Kidney (tissue), 13 donors: ENCODE measurements at regions not wholly inside any gene's neighbourhood (a gene's known extent, or its start where the extent isn't known, plus 50 kb on each side); places are given as distances from the start of the nearest gene placed in this dataset.

Experiments
- DNase-seq, 5 donors: peaks; one replicate each; pipeline ENCODE4 v3.0.0-alpha.2; 2013 to 2020
- FAIRE-seq: peaks from 2 replicates; lab custom pipeline; 2012; peaks lifted over from hg19 to GRCh38; lab: Jason Lieb, UNC
- H3K27ac ChIP-seq, 2 donors: one replicate each; pipeline ENCODE4 v1.7.0; 2013; ENCODE audit warnings: low read depth in 2 of 2, low read length in 2 of 2, inconsistent platforms in 1 of 2
- H3K27me3 ChIP-seq: one replicate; pipeline ENCODE4 v1.7.1; 2013; ENCODE audit warnings: low read length, inconsistent platforms; ENCODE audit not compliant: control insufficient read depth, insufficient read depth
- H3K36me3 ChIP-seq, 3 donors: one replicate each; pipeline versions ENCODE4 v1.7.0 to v1.7.1; 2013; ENCODE audit warnings: low read length in 3 of 3, control low read depth in 1 of 3, inconsistent platforms in 1 of 3; ENCODE audit not compliant: insufficient read depth in 3 of 3, control insufficient read depth in 2 of 3
- H3K4me1 ChIP-seq, 3 donors: one replicate each; pipeline versions ENCODE4 v1.7.0 to v1.7.1; 2013; ENCODE audit warnings: low read length in 3 of 3, inconsistent platforms in 1 of 3, low read depth in 1 of 3; ENCODE audit not compliant: control insufficient read depth in 2 of 3, insufficient read depth in 2 of 3
- H3K4me3 ChIP-seq, 3 donors: one replicate each; pipeline versions ENCODE4 v1.7.0 to v1.8.1; 2013; ENCODE audit warnings: low read length in 3 of 3, control low read depth in 1 of 3, inconsistent platforms in 1 of 3
- H3K9ac ChIP-seq, 3 donors: one replicate each; pipeline versions ENCODE4 v1.7.0 to v1.7.1; 2013; ENCODE audit warnings: low read length in 3 of 3, control low read depth in 1 of 3, inconsistent platforms in 1 of 3
- H3K9me3 ChIP-seq, 3 donors: one replicate each; pipeline versions ENCODE4 v1.7.0 to v1.7.1; 2013; ENCODE audit warnings: low read length in 3 of 3, control low read depth in 1 of 3, inconsistent platforms in 1 of 3; ENCODE audit not compliant: control insufficient read depth in 2 of 3, insufficient read depth in 1 of 3
- CTCF ChIP-seq: IDR thresholded peaks from 3 replicates; pipeline ENCODE4 v1.5.1; 2012; ENCODE audit warnings: mild to moderate bottlenecking, moderate library complexity, borderline replicate concordance; ENCODE audit not compliant: insufficient read depth; ENCODE audit errors: extremely low read depth
- intact Hi-C: fragments of 100-400 bp; cut with DNase I; formaldehyde crosslinking; loops from one replicate; pipeline ENCODE4 v1.11.1; 2022
- donor health status: control.
- donor health status: control.
- donor health status: control.
- donor health status: control.
- donor health status: control.
- donor health status: DM: yes; HTN: yes; CAD: no.
- donor health status: Normal renal cell carcinoma (clear cell type).

GRCh38 chr2:66872986-66873754, 438.2 kb downstream of the MEIS1 start:
- H3K9me3 ChIP-seq = no peaks in the 10 kb centered on the region
- intact Hi-C loops = no loop called here
- no peak overlapping the region for H3K9ac ChIP-seq
- FAIRE-seq (no peak), DNase-seq (peak in 2 of 5 donors; percentile 86 to 91)
- H3K36me3 ChIP-seq = no peaks in the 10 kb centered on the region
- peaks cover 0 to 3% (median 0%) of the 10 kb centered on the region in 3 donors for H3K4me1 ChIP-seq
- no peak overlapping the region for H3K27ac ChIP-seq
- no peak overlapping the region for H3K4me3 ChIP-seq
- no peak for TF ChIP-seq CTCF
- H3K27me3 ChIP-seq = no peaks in the 10 kb centered on the region

GRCh38 chr2:66874411-66874810, 439.5 kb downstream of the MEIS1 start:
- Histone ChIP-seq H3K9me3 (no peaks in the 10 kb centered on the region), H3K27ac (no peak overlapping the region)
- no peak for TF ChIP-seq CTCF

GRCh38 chr2:66875941-66876462, 441.1 kb downstream of the MEIS1 start:
- Histone ChIP-seq H3K4me1 (peaks cover 0 to 3% (median 0%) of the 10 kb centered on the region in 3 donors), H3K27me3 (no peaks in the 10 kb centered on the region), H3K4me3 (no peak overlapping the region), H3K27ac (no peak overlapping the region), H3K9ac (no peak overlapping the region), H3K9me3 (no peaks in the 10 kb centered on the region), H3K36me3 (no peaks in the 10 kb centered on the region)
- DNase-seq (no peak), FAIRE-seq (no peak)
- no peak for TF ChIP-seq CTCF
- intact Hi-C loops = no loop called here

More at GRCh38 chr2:66874411-66874810, 439.5 kb downstream of the MEIS1 start:
- no peak for DNase-seq
- intact Hi-C loops = no loop called here
- no peak for FAIRE-seq
- Histone ChIP-seq H3K9ac (no peak overlapping the region), H3K27me3 (no peaks in the 10 kb centered on the region), H3K36me3 (no peaks in the 10 kb centered on the region), H3K4me1 (peaks cover 0 to 3% (median 0%) of the 10 kb centered on the region in 3 donors), H3K4me3 (no peak overlapping the region)
